Effector CD4-positive, alpha-beta T cell (primary cell): ENCODE measurements at regions not wholly inside any gene's neighbourhood (a gene's known extent, or its start where the extent isn't known, plus 50 kb on each side); places are given as distances from the start of the nearest gene placed in this dataset.
A peak's percentile ranks its signal among the peaks of the same experiment; 100 is the strongest.

Experiments
- DNase-seq: peaks from one replicate; pipeline ENCODE4 v3.0.0-alpha.2; 2020

GRCh38 chr19:46945694-46946489, 73.7 kb upstream of the NPAS1 start:
- no peak for DNase-seq

DNA sequence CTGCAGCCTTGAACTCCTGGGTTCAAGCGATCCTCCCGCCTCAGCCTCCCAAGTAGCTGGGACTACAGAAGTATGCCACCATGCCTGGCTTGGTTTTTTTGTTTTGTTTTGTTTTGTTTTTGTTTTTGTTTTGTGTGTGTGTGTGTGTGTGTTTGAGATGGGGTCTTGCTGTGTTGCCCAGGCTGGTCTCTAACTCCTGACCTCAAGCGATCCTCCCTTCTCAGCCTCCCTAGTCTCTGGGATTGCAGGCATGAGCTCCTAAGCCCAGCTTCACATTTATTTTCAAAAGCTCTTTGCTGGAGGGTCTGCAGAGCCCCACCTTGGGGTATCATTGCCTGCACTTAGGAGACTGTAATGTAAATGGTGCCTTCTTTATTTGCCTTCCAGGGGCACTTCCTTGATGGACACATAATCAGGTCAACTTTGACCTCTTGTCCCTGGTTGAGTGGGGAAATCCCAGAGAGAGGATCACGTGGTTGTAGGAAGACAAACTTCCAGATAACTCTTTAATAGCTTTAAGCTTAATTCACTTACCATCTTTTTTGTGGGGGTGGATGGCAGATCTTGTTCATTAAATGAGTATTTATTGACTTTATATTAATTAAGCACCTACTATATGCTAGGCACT, 72.9 kb upstream of the NPAS1 start:
- DNase-seq = no peak

DNA sequence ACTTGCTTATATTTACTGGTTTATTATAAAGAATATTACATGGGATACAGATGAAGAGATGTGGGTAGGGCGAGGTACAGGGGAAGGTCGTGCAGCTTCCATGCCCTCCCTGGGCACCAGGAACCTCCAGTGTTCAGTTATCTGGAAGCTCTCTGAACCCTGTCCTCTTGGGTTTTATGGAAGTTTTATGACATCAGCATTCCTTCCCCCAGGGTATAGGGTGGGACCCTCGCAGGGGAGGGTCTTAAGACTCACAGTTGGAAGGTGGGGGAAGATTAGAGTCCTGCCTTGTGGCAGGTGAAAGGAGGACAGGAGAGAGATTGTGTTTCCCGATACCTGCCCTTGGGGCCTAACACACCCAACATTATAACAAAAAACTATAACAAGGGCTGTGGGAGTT, 71.8 kb upstream of the NPAS1 start:
- DNase-seq = no peak

GRCh38 chr19:46950526-46951170, 69.0 kb upstream of the NPAS1 start:
- no peak for DNase-seq

DNA sequence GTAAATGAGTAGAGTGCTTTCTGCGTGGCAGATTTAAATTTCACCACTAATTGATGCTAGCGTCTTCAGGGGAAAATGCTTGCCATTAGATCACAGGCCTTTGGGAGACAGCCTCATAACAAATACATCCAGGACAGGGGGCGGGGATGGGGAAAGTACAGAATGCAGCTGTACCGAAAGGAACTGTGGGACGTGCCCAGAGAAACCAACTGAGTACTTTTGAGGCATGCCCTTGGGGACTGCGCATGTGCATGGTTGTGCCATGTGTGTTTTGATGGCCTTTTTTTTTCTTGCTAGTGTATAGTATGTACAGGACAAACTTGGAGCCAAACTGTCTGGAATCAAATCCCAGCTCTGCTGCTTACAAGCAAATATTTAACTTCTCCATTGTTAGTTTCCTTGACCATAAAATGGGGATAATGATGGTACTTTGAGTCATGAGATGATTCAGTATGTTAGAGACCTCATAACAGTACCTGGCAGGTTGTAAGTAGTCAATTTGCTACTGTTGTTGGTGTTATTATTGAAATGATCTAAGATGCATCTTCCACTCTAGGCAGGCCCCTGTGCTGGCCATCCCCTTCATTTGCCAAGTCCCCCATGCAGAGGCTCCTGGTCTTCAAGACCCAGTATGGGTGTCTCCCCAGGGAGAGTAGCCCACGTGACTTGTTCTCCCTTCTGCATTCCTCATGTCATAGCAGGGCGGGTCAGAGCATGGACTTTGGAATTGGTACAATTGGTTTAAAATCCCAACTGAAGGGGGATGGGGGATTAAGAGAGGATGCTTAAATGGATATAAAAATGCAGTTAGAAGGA, 68.3 kb upstream of the NPAS1 start:
- no peak for DNase-seq

GRCh38 chr19:46952874-46953273, 66.8 kb upstream of the NPAS1 start:
- no peak for DNase-seq

DNA sequence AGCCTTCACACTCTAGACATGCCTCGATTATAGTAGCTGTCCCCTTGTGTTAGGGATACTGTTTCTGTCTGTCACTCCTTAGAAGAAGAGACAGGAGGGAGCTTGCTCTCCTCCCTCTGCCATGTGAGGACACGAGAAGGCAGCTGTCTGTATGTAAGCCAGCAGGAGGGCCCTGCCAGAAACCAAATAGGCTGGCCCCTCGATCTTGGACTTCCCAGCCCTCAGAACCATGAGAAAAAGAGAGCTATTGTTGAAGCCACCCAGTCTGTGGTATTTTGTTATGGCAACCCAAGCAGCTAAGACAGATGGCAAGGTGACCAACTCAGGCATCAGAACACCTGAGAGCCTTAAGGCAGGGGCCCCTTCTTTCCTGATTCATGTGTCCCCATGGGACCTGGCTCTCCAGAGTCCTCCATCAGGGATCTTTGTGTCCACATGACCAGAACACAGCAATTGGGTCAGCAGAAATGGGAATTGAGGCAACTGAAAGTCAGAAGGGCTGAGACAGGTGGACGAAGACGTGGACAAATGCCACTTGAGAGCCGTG, 65.6 kb upstream of the NPAS1 start:
- no peak for DNase-seq

DNA sequence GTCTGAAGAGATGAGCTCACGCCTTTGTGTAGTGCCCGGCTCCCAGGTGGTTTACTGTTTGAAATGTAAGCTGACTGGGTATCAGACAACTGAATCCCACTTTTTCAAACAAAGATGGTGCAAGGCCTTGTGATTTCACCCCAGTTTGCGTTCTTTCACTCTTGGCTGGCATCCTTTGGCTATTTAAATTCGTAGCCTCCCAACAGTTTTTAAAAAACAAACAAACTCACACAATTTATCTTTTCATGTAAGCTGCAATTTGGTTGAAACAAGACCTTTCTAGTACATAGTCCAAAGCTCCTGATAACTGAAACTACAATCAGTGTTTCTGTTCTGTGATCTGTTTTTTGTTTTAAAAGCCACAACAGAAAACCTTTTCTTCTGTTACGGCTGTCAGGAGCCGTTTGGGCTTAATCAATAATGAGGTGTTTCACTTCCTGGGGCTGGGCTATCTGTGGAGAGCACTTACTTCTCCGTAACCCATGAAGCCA, 65.1 kb upstream of the NPAS1 start:
- DNase-seq = no peak

DNA sequence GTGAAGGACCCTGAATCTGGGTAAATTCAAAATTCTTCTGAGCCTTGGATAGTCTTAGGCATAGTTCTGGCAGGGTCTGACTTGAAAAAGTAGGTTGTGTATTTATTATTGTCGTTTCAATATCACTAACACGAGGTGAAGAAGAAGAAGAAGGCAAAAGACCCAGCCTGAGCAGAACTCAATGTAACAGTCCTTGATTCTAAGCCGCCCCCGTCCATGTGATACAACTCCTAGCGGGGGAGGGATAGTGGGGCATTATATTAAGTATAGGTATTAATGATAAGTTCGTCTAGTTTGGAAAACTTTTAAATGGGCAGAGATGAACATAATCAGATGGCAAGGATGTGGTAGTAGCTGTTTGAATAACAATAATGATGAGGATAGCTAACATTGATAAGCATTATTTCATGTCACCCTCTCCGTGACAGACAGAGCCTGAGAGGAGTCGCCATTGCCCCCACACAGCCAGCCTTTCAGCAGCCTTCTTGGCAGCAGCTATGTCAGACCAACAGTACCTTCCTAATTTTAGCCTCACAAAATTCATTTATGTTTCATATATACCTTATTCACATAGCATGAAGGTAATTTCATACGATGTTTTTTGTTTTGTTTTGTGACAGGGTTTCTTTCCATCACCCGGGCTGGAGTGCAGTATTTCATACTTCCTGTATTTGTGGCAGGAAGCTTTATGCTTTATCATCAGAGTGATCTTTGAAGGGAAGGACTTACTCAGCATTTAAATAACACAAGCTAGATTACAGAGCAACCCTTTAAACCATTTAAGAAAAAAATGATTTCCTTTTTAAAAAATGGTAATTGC, 64.4 kb upstream of the NPAS1 start:
- peak; percentile 20 for DNase-seq

GRCh38 chr19:46955813-46956371, 63.7 kb upstream of the NPAS1 start:
- no peak for DNase-seq

GRCh38 chr19:46958532-46958931, 61.1 kb upstream of the NPAS1 start:
- no peak for DNase-seq

DNA sequence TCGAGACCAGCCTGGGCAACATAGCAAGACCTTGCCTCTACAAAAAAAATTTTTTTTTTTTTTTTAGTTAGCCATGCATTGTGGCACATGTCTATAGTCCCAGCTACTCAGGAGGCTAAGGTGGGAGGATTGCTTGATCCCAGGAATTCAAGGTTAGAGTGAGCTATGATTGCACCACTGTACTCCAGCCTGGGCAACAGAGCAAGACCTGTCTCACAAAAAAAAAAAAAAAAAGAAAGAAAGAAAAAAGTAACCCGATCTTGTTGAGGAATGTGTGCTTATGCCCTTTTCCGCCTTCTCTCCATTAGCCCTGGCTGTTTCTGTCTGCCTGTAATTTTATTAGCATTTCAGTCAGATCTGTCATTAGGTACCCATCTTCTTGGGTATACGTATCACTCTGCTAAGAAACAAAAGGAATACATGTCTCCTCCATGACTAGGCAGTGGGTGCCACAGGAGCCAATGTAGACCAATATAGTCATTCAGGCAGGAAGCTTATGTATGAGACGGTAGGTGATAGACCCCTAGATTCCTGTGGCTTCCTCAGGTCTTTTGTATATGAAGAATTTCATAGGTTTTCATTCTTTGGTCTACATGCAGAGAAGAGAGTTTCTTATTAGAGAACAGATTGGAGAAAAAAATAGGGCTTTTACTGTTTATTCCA, 59.6 kb upstream of the NPAS1 start:
- no peak for DNase-seq

- no peak for DNase-seq
These were observed 57.5 kb upstream of the NPAS1 start for GRCh38 chr19:46962030-46962570.

GRCh38 chr19:46963093-46963734, 56.4 kb upstream of the NPAS1 start:
- DNase-seq = no peak

- peak; percentile 16 for DNase-seq
These were observed 52.0 kb upstream of the NPAS1 start for GRCh38 chr19:46967578-46968032.
